Ovary (tissue), 3 donors: ENCODE measurements at regions not wholly inside any gene's neighbourhood (a gene's known extent, or its start where the extent isn't known, plus 50 kb on each side); places are given as distances from the start of the nearest gene placed in this dataset.

Experiments used
- EP300 ChIP-seq: sonication (generic); formaldehyde crosslinking; IDR thresholded peaks from one replicate; pipeline ENCODE4 v1.6.1; 2017; ENCODE audit warnings: antibody characterized with exemption
- POLR2A ChIP-seq: fragments of 450-650 bp; IDR thresholded peaks from one replicate; pipeline ENCODE4 v1.6.1; 2017; ENCODE audit warnings: antibody characterized with exemption, mild to moderate bottlenecking, moderate library complexity
- TF ChIP-seq, protein P1 (sequence below), 3 donors: fragments of 450-650 bp in 2 of 3; fragments of 200-600 bp in 1 of 3; IDR thresholded peaks; one replicate each; pipeline versions ENCODE4 v1.5.1 to v1.8.0; 2016 to 2022; ENCODE audit warnings: antibody characterized with exemption in 3 of 3, mild to moderate bottlenecking in 1 of 3
- donor health status: DM: no; HTN: no; CAD: no.

DNA sequence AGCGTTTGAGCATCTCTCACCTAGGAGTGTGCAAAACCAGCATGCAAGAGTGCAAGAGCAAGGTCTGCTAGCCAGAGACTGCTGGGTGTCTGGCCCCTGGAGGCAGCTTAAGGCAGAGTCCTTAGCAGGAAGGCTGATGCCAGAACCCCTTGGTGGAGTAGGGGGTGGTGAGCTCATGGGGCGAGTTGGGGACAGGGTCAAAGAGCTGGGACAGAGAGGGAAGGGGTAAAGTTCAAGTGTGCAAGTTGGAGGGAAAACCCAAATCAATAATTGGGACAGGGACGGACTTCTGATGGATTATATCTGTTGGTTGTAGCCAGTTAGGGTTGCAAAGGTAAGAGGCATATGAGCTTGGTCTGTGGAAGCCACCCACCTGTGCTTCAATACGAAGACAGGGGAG is 443.6 kb upstream of the CDH5 start:
- no peak for TF ChIP-seq POLR2A
- TF ChIP-seq, protein P1, sequence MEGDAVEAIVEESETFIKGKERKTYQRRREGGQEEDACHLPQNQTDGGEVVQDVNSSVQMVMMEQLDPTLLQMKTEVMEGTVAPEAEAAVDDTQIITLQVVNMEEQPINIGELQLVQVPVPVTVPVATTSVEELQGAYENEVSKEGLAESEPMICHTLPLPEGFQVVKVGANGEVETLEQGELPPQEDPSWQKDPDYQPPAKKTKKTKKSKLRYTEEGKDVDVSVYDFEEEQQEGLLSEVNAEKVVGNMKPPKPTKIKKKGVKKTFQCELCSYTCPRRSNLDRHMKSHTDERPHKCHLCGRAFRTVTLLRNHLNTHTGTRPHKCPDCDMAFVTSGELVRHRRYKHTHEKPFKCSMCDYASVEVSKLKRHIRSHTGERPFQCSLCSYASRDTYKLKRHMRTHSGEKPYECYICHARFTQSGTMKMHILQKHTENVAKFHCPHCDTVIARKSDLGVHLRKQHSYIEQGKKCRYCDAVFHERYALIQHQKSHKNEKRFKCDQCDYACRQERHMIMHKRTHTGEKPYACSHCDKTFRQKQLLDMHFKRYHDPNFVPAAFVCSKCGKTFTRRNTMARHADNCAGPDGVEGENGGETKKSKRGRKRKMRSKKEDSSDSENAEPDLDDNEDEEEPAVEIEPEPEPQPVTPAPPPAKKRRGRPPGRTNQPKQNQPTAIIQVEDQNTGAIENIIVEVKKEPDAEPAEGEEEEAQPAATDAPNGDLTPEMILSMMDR (IDR thresholded peaks at IDR 0.05): no peak
- TF ChIP-seq EP300: no peak
